ENCODE measurements at regions not wholly inside any gene's neighbourhood (a gene's known extent, or its start where the extent isn't known, plus 50 kb on each side); places are given as distances from the start of the nearest gene placed in this dataset.

GRCh38 chr2:217215877-217216276, 356.0 kb upstream of the TNP1 start:
- no peak for DNase-seq (ENCODE audit: low read depth, low spot score)
- 36% methylated on average over 6 of the region's 6 CpGs for WGBS (ENCODE audit: insufficient coverage, insufficient replicate concordance, low lambda C conversion rate, missing lambda C conversion rate)
- Histone ChIP-seq H3K4me3 (no peak overlapping the region), H3K36me3 (ENCODE audit: control insufficient read depth in 2 of 2, insufficient read depth in 2 of 2, low read length in 1 of 2) (no peaks in the 10 kb centered on the region), H3K27ac (ENCODE audit: control insufficient read depth, insufficient read depth) (no peak overlapping the region), H4K20me1 (ENCODE audit: control insufficient read depth, insufficient read depth) (no peaks in the 10 kb centered on the region), H3K9me3 (replicated peaks; ENCODE audit: control insufficient read depth, insufficient read depth, low read length) (no peaks in the 10 kb centered on the region; the same call in 2 of the 3 replicates), H3K27me3 (replicated peaks in 1 of 2; ENCODE audit: control insufficient read depth in 2 of 2, insufficient read depth in 2 of 2, low read length in 1 of 2) (no peaks in the 10 kb centered on the region), H2AFZ (ENCODE audit: control insufficient read depth, low read depth, low read length) (no peak overlapping the region), H3K79me2 (ENCODE audit: control insufficient read depth, insufficient read depth, low read length) (no peaks in the 10 kb centered on the region), H3K9ac (ENCODE audit: control insufficient read depth, insufficient read depth, low read length) (no peak overlapping the region), H3K4me1 (ENCODE audit: control insufficient read depth, insufficient read depth, low read length) (peaks cover 35% of the 10 kb centered on the region), H3K4me2 (ENCODE audit: control insufficient read depth, insufficient read depth) (no peak overlapping the region)
- POLR2A ChIA-PET = no interaction called here
- in situ Hi-C loops (cut with MboI) = no loop called here
- no peak for ATAC-seq
- RAD21 ChIA-PET (ENCODE audit: unreplicated experiment) = no interaction called here
- BruUV-seq (replicated peaks) = no TSS peak
- FAIRE-seq = no peak
- intact Hi-C loops (cut with micrococcal nuclease; ENCODE audit: unreplicated experiment) = no loop called here
- TF ChIP-seq STAT1 (conservative IDR thresholded peaks at IDR 0.05) (no peak), USF1 (IDR thresholded peaks at IDR 0.05; ENCODE audit: borderline replicate concordance, extremely low read length, insufficient read depth, low read depth, low read length) (no peak), RUNX3 (IDR thresholded peaks at IDR 0.05; ENCODE audit: low read length) (no peak), ZBTB40 (IDR thresholded peaks at IDR 0.05; ENCODE audit: borderline replicate concordance) (no peak)
- TF ChIP-seq, protein P1, sequence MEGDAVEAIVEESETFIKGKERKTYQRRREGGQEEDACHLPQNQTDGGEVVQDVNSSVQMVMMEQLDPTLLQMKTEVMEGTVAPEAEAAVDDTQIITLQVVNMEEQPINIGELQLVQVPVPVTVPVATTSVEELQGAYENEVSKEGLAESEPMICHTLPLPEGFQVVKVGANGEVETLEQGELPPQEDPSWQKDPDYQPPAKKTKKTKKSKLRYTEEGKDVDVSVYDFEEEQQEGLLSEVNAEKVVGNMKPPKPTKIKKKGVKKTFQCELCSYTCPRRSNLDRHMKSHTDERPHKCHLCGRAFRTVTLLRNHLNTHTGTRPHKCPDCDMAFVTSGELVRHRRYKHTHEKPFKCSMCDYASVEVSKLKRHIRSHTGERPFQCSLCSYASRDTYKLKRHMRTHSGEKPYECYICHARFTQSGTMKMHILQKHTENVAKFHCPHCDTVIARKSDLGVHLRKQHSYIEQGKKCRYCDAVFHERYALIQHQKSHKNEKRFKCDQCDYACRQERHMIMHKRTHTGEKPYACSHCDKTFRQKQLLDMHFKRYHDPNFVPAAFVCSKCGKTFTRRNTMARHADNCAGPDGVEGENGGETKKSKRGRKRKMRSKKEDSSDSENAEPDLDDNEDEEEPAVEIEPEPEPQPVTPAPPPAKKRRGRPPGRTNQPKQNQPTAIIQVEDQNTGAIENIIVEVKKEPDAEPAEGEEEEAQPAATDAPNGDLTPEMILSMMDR (IDR thresholded peaks at IDR 0.05 in 2 of 3, conservative IDR thresholded peaks at IDR 0.05 in 1 of 3; ENCODE audit: control insufficient read depth in 2 of 3, extremely low read depth in 1 of 3, insufficient read depth in 1 of 3, low read depth in 3 of 3, low read length in 3 of 3) = no peak
- CTCF ChIA-PET = no interaction called here
- SMC1A ChIA-PET (ENCODE audit: uncharacterized antibody, unreplicated experiment) = no interaction called here

Data from GM12878 (cell line).